GF-D8 (cell line): ENCODE measurements at regions not wholly inside any gene's neighbourhood (a gene's known extent, or its start where the extent isn't known, plus 50 kb on each side); places are given as distances from the start of the nearest gene placed in this dataset.
A peak's percentile ranks its signal among the peaks of the same experiment; 100 is the strongest.

ENCODE experiments used
- DNase-seq: peaks from one replicate; lab custom pipeline; 2025; lab: John Stamatoyannopoulos, UW

DNA sequence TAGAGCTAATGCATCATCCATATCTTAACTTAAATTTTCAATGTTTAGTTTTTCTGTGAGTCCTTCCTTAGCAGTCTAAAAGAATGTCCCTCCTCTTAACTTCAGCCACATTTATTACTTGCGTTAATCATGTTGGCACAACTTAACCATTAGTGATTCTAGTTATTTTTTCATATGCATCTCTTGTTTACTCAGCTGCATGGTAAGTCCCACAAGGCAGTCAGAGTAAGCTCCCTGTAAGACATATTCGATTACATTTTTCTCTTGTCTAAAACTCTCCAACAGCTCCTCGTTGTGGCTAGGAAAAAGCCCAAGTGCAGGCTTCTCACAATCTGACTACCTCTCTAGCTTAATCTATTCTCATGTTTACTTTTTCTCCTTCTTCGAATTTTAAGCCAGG lies 2045.3 kb upstream of the PIK3C3 start:
- no peak for DNase-seq

GRCh38 chr18:39886136-39886535 lies 2068.9 kb upstream of the PIK3C3 start:
- no peak for DNase-seq

- DNase-seq = no peak
These were observed 2082.4 kb upstream of the PIK3C3 start for GRCh38 chr18:39872651-39873050.

DNA sequence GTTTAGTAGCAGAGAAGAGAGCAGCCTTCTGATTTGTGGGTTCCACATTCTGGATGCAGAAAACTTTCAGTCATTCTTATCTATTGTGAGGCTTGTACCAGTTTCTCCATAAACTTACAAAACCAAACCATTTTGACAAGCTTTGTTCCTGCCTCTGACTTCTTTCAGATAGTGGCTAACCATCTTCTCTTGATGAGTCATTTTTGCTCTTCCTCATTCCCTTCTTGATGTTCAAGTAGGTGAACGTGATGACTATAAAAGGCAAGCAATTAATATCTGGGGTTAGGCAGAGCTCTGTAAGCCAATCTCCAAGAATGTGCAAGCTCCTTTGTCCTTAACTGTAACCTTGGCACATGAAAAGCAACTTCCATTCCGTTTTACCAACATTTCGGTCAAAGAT lies 2083.1 kb upstream of the PIK3C3 start:
- no peak for DNase-seq

DNA sequence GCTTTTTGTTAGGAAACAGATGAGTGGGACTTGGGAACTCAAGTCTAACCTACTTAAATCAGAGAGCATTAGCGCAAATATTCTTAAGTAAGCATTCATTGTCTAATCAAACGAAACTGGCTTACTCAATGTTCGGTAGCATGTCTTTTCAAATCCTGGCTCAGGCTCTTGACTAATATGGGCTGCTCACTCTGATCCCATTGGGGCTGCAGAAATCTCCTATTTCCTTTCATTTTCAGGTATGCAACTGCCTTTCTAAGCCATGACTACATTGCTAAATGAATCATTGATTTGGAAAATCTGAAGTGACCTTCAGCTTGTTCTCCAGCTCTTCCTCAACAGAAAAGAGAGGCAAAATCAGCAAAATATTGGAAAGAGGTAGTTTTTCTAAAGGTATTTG lies 2084.4 kb upstream of the PIK3C3 start:
- DNase-seq = no peak

GRCh38 chr18:39863916-39864315 lies 2091.1 kb upstream of the PIK3C3 start:
- no peak for DNase-seq

- DNase-seq = no peak
These were observed 2092.7 kb upstream of the PIK3C3 start for GRCh38 chr18:39862341-39862740.

DNA sequence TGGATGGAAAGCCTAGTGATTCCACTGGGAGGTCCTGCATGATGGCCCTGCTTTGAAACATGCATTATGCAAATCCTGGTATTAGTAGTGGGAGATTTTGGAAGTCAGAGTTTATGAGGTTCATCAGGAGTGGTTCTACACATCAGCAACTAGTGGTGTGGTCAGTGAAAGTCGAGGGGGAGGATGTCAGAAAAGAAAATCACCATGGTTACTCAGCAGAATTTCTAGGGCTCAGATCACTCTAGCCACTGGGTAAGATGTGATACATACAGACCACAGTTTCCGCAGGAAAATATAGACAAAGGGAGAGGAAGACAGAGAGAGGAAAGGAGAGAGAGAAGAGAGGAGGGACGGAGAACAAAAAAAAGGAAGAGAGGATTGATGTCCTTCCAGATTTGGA lies 2100.7 kb upstream of the PIK3C3 start:
- DNase-seq = no peak

GRCh38 chr18:39846265-39846664 lies 2108.8 kb upstream of the PIK3C3 start:
- DNase-seq = no peak

DNA sequence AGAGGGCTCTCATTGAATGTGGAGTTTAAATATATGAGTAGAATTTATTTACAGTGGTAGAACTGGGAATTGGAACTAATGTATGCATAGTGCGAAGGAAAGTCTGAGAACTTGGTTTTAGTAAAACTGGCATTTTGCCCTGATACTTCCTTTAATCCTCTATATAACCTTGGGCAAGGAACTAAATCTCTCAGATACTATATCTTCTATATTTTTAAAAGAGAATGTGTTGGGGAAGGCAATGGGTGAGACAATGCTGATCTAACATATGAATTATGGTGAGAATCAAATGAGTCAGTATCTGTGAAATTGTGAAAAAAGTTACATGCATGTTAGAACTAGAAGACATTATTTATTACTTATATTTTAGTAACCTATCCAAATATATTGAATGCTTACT lies 2109.4 kb upstream of the PIK3C3 start:
- DNase-seq = no peak

GRCh38 chr18:39845106-39845505 lies 2109.9 kb upstream of the PIK3C3 start:
- no peak for DNase-seq

DNA sequence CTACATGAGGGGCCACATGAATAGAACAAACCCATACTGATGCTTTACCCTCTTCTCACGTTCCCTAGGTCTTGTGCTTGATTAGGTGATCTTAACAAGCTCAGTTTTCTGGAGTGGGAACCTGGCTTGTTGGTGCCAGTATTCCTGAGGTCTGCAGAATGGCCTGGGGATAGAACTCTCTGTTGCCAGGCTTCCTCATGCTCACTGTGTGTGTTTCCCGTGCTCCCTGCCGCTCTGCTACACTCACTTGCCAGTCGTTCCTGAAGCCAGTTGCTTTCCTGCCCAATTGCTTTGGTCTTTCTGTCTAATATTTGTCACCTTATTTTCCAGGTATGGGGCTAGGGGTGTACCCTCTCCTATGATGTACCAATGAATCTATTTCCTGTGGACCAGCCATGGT lies 2111.5 kb upstream of the PIK3C3 start:
- no peak for DNase-seq

GRCh38 chr18:39842366-39842914 lies 2112.6 kb upstream of the PIK3C3 start:
- DNase-seq = no peak

DNA sequence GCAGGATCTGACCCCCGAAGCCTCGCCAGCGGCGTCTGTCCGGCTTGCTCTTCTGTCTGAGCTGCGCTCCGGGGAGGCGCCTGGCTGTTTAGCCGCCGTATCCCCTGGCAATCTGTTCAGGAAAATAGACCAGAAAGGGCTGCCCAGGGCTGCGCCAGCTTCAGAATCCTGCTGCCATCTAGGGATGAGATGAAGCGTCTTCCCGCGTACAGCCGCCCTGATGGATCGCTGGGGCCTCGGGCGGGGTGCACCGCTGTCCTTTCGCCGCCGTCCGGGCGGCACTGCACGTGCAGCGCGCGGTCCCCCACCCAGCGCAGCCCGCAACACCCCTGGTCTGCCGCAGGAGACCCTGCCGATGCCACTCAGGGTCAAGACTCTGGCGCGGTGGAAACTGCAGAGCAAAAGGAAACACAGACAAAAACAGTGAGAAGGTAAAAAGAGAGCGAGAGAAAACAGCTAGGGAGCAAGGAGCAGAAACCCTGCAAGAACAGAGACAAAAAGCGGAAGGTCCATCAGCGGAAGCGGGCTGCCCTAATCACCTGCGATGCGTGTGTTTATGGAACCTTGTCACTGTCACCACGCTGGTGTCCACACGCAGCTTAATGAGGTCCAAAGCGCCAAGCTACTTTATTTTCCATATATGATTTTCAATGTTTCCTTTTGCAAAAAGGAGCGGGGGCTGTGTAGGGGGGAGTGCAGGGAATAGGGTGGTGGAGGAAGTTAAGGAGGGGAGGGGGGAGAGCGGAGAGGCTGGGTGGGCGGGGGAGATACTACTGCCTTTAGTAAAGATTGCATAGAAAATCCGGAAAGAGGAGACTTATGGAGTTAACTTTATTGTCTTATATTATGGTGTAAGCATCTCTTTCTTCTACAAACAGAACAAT lies 2113.3 kb upstream of the PIK3C3 start:
- DNase-seq = peak; percentile 15

- no peak for DNase-seq
These were observed 2114.1 kb upstream of the PIK3C3 start for GRCh38 chr18:39840856-39841481.

- no peak for DNase-seq
These were observed 2114.6 kb upstream of the PIK3C3 start for GRCh38 chr18:39840406-39840805.

DNA sequence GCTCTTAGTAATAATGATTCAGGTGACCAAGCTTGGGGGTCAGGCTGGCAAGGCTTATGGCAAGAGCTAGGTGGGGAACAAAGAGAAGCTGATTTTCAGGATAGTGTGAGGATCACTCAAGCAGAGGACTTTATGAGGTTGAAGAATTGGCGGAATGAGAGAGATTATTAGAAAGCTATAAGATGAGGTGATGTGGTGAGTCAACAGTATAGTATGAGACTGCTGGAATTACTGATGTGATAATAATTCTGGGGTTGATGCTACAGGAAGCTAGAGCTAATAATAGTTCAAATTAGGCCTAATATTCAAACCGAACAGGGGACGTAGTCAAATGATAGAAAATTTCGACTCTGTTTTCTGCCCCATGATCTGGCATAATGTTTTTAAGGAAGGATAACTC lies 2115.3 kb upstream of the PIK3C3 start:
- DNase-seq = no peak

GRCh38 chr18:39838831-39839230 lies 2116.2 kb upstream of the PIK3C3 start:
- DNase-seq = no peak

- DNase-seq = no peak
These were observed 2119.6 kb upstream of the PIK3C3 start for GRCh38 chr18:39835303-39836030.

DNA sequence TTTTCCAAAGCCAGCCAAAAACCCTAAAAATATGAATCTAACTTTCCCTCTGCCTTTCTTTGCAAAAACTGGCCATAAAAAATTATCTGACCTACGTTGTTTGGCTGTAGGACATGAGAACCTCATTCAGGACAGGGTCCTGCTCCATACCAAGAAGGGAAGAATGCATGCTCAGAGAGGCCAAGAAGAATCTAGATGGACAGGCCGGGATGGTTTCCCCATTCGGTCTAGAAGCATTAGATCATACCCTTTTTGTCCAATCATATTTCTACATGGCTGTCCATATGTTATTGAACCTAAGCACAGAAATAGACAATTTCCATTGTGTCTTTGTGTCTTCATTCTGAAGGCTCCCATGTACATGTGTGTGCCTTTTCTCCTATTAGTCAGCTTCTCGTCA lies 2120.4 kb upstream of the PIK3C3 start:
- DNase-seq = no peak

DNA sequence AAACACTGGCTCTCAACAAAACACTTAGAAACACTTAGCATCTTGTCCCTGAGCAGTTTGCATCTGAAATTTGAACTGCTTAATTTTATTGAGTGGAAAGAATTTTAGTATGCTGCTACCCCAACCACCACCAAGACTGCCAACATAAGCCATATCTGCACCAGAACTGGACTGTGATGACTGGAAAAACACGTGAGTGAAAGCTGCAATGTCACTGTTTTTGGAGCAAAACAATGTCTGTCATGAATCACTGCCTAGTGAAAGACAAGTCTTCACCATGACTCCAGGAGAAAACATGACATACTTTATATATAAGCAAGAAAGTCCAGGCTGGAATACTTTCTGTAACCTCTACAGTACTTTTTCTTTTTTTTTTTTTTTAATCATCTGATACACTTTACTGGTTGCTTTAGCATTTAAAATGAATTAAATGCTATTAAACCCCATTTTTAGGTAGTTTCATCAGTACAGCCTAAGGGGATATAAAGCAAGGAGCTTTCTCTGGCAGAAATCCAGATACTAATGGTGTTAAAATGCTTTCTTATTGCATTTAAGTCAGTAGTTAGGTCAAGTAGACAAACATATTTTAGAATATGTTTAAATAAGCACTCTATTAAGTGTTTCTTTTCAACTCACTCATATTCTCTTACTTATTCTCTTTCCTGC lies 2129.4 kb upstream of the PIK3C3 start:
- no peak for DNase-seq

DNA sequence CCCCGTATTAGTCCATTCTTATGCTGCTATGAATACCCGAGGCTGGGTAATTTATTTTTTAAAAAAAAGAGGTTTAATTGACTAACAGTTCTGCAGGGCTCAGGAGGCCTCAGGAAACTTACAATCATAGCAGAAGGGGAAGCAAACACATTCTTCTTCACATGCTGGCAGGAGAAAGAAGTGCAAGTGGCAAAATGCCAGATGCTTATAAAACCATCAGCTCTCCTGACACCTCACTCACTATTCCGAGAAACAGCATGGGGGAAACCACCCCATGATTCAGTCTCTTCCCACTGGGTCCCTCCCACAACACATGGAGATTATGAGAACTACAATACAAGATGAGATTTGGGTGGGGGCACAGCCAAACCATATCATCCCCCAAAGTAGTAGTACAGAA lies 2148.5 kb upstream of the PIK3C3 start:
- peak; percentile 24 for DNase-seq
